NCI-H748 treated with DMSO at 0.1 percent for 48 hours (cell line): ENCODE measurements at regions not wholly inside any gene's neighbourhood (a gene's known extent, or its start where the extent isn't known, plus 50 kb on each side); places are given as distances from the start of the nearest gene placed in this dataset.
"Not testable (repeated sequence)": the region's sequence is repeated elsewhere in the genome, so short reads cannot be mapped to it uniquely, and the experiment has no call there.

Experiments
- DNase-seq: peaks from one replicate; lab custom pipeline; 2025; lab: John Stamatoyannopoulos, UW

DNA sequence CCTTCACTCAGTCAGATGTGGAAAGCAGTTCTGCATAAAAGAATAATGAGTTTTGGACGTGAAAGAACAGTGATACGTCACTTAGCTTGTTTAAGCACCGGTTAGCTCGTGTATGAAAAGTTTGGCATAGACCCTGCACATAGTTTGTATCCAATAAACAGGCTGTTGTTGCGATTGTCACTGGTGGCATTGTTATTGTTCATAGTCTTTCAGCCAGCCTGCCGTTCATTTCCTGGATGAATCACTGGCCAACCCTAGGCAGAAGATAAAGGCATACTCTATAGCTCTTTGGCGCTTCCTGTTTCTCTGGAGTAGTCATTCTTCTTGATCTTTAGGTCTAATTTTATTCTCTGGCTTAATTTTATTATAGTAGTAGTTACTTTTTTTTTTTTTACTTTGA is 57.8 kb upstream of the ANKRD30A start:
- DNase-seq, result no peak

DNA sequence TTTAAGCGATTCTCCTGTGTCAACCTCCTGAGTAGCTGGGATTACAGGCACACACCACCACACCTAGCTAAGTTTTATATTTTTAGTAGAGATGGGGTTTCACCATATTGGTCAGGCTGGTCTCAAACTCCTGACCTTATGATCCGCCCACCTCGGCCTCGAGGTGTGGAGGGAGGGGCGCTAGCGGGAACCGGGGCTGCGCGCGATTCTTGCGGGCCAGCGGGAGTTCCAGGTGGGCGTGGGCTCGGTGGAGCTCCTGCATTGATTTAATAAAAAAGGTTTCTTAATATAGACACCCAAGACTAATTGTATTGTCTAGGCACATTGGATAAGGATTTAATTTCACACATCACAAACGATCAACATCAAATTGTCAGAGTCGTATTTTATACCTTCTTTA is 63.1 kb upstream of the ANKRD30A start:
- DNase-seq, result not testable (repeated sequence)

DNA sequence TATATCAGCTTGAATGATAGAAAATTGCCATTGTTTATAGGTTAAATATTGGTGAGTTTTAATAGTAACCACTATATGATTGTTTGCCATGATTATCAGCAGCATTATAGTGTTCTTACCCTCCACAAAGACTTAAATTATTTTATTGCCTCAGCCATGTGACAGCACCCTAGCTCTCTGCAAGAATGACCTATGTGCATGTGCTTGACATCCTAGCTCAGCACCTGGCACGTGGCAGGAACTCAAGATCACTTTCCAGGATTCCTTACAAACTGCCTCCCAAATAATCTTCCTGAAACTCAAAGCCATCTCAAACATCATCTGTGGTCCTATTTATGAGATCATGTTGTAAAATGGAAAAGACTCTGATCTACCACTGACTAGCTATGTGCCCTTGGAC is 68.1 kb upstream of the ANKRD30A start:
- DNase-seq, result no peak

DNA sequence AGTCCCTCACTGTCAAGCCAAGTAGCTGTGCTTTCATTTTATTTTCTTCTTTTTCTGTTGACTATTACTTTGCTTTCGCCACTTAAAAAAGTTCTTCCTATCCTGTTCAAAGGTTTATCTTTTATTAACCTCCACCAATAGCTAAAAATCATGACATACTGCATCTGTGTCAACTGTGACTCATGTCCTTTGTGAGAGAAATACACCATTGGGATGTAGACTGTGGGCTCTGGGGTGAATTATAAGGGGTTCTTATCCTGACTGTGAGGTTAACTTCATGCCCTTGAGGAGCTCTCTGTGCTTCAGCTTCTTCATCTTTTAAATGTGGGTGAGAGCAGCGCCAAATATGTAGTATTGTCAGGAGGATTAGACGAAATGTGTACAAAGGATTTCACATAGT is 71.9 kb upstream of the ANKRD30A start:
- no peak for DNase-seq

DNA sequence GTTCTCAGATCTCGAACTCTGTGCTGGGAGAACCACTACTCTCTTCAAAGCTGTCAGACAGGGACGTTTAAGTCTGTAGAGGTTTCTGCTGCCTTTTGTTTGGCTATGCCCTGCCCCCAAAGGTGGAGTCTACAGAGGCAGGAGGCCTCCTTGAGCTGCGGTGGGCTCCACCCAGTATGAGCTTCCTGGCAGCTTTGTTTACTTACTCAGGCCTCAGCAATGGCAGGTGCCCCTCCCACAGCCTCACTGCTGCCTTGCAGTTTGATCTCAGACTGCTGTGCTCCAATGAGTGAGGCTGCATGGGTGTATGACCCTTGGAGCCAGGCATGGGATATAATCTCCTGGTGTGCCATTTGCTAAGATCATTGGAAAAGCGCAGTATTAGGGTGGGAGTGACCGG is 75.4 kb upstream of the ANKRD30A start:
- not testable (repeated sequence) for DNase-seq

DNA sequence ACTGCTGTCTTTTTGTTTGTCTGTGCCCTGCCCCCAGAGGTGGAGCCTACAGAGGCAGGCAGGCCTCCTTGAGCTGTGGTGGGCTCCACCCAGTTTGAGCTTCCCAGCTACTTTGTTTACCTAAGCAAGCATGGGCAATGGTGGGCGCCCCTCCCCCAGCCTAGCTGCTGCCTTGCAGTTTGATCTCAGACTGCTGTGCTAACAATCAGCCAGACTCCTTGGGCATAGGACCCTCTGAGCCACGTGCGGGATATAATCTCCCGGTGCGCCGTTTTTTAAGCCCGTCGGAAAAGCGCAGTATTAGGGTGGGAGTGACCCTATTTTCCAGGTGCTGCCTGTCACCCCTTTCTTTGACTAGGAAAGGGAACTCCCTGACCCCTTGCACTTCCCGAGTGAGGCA is 81.1 kb upstream of the ANKRD30A start:
- DNase-seq, result not testable (repeated sequence)

DNA sequence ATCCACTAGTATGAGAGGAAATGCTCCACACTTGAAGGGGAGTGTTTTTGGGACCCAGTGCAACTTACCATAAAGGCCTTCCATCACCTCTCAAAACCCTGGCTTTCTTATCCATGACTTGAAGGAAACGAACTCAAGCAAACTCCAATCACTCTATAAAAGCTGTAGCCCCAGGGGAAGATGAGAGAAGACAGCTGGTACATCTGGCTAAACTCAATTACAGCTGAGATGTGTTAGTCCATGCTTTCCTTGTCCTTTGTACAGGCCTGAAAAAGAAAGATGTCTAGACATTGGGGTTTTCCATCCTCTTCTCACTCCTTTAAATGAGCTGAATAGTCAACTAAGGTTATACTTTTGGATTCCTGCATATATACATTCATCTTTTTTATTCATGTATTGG is 89.5 kb upstream of the ANKRD30A start:
- no peak for DNase-seq

DNA sequence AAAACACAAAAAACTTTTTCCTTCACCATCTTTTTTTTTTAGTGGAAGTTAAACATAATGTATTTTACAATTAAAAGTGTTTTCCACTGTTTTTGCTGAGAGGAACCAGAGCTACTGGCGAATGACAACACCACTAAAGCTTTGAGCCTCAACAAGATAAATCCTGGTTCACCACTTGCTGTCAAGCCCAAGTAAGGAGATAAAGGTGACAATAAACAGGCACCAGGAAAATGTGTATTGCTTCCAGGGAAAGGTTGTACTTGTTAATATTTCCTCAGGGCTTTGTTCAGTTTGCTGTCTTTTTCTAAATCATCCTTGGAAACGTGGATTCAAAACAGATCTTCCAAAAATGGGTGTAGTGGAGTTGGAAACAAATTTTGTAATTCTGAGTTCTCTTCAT is 109.9 kb upstream of the ANKRD30A start:
- no peak for DNase-seq

DNA sequence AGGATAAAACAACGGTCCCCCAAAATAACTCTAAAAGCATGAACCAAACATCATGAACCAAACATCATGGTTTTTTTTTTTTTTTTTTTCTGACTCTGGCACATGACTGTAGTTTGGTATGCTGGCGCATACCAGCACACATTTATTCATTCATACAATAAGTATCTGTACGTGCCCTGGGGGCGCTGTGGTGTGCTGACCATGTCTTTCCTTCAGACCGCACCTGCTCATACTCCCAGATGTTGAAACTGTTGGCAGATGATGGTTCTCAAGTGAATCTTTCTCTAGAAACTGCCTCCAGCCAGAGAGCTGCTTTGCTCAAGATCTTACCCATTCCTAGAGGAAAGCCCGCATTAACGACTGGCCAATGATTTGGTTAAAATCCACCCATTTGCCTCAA is 114.7 kb upstream of the ANKRD30A start:
- no peak for DNase-seq

DNA sequence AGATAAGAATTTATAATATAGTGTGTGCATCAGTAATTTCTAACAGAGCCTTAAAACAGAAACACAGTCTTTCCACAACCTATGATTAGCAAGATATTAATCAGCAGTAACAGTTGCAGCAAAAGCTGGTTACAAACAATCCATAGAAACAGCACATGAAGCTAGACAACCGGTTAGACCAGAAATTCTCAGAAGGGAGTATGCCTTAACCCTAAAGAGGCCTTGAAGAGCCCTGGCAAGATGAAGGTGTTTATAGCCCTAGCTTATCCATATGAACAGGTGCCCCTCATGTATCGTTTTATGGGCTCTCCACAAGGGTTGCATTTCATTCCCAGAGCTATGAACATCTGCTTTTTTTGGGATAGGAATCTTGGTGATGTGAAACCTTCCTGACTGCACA is 117.1 kb upstream of the ANKRD30A start:
- not testable (repeated sequence) for DNase-seq

DNA sequence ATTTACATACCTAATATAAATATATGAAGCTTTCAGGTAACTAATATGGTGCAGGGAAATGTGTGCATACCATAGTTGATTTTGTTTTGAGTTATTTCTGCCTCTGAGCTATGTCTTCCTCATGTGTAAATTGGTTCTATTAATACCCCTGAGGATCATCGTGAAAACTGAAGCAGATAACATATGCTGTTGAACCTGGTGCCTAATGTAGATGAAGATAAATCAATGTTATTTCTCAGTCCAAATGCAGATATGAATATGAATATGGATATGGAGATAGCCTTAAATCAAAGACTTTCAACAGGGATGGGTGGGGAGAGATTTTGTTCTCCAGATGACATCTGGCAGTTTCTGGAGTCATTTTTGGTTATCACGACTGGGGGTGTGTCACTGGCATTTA is 122.3 kb upstream of the ANKRD30A start:
- no peak for DNase-seq

DNA sequence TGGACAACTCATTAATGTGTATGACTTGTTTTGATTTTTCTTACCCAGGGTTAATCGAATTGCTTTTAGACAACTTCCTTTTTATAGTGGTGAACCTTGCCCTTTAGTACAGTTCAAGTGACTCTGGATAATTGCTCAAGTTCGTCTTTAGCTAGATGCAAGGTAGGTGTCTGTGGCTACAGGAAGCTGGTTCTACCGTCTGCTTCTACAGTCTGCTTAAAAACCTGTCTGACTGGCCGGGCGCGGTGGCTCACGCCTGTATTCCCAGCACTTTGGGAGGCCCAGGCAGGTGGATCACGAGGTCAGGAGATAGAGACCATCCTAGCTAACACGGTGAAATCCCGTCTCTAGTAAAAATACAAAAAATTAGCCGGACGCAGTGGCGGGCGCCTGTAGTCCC is 129.6 kb upstream of the ANKRD30A start:
- not testable (repeated sequence) for DNase-seq

DNA sequence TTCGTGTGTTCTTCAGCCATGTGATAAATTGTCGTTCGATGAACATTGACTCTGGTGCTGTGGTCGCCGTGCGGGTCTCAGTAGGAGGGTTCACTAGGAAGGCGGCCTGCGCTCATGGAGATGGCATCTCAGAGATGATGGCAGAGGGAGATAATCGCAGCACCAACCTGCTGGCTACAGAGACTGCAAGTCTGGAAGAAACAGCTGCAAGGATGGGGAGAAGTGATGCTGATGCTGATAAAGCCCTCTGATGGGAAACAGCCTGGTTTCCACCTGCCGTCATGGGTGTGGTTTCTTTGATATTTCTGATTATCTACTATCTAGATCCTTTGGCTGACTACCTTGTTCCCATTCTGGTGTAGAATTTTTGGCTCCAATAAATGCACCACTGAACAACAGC is 130.5 kb upstream of the ANKRD30A start:
- DNase-seq, result no peak

DNA sequence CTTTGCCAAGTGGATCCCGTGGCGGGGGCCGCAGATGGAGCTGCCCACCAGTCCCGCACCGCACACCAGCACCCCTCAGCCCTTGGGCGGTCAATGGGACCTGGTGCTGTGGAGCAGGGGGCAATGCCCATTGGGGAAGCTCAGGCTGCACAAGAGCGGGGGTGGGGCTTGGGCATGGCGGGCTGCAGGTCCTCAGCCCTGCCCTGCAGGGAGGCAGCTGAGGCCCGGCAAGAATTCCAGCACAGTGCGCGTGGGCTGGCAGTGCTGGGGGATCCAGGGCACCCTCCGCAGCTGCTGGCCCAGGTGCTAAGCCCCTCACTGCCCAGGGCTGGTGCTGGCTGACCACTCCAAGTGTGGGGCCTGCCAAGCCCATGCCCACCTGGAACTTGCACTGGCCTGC is 136.2 kb upstream of the ANKRD30A start:
- no peak for DNase-seq

DNA sequence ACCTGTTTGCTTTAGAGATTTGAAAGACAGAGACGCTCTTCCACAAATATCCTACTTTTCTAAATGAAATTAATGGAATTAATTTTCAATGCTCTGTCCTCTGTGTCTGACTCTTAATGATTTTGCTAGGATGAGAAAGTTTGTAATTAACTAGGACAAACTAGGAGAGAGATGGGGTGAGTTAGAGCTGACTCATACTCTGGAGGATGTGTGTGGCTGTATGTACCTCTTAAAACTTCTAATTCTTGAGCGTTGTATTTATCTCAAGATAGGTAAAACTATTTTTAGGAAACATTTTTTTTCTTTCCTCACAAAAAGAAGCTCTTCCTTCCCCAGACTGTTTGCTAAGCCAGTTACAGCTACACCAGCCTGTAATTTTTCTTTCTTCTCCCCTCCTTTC is 178.8 kb upstream of the ANKRD30A start:
- no peak for DNase-seq

DNA sequence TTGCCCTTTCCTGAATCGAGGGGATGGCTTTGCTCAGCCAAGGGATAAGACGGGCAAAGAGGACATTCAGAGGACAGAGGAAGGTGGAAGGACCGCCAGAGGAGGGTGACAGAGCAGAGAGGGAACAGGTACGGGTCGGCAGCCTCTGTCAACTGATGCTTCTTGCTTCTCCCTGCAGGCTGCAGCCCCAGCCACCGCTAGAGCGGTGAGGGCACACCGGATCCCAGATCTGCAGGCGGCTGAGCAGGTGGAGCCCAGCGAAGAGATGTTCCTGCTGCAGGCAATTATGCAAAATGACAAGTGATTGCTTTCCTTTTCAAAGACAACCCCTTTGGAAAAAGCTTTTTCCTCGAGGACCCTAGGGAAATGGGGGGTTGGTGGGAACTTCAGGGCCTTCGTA is 181.9 kb upstream of the ANKRD30A start:
- no peak for DNase-seq

DNA sequence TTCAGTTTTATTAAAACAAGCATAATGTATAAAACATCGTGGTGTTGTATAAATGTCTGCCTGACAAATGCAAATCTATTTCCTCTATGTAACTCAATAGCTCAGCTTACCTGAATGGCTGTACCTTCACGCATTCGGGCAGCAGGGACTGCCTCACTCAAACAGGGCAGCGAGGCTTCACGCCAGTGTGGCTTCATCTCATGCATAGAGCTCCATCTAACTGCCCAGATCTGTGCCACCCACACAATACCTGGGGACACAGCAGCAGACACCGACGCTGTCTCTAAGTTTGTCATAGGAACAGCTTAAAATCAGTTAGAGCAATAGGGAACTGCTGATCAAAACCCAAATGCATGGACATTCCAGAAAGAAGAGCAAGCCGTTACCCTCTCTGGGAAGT is 182.8 kb upstream of the ANKRD30A start:
- no peak for DNase-seq

DNA sequence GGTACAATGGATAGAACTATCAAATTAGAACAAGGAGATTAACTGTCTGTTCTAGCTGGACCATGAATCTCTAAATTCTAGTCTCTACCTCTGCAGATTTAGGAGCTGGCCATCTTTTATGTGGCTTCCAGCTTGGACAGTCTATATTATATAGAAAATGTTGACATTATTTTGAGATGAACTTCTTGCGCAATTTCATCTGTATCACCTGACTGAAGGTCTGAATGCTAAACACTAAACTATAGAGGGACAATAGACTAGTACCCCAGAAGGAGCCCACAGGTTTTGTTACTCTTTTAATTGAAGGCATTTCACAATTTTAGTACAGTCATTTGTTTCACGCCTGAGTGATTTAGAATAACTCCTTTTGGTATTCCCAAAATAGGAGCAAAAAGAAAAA is 222.4 kb upstream of the ANKRD30A start:
- no peak for DNase-seq

DNA sequence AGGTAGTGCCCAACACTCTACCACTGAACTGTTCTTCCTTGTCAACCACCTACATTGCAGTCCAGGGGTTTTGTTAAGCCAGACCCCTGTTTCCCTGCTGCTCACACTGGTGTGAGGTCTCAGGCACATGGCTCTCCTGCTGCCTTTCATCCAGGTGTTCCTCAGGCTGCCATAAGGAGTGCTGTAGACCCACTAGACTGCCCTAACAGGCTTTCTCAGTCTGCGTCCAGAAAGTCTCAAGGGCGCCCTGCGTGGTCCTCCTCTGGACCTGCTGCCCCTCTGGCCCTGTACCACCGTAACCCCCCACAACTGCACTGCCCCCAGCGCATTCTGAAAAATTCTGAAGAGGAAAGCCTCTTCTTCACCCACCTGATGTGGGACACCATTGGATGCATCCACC is 225.7 kb upstream of the ANKRD30A start:
- no peak for DNase-seq

DNA sequence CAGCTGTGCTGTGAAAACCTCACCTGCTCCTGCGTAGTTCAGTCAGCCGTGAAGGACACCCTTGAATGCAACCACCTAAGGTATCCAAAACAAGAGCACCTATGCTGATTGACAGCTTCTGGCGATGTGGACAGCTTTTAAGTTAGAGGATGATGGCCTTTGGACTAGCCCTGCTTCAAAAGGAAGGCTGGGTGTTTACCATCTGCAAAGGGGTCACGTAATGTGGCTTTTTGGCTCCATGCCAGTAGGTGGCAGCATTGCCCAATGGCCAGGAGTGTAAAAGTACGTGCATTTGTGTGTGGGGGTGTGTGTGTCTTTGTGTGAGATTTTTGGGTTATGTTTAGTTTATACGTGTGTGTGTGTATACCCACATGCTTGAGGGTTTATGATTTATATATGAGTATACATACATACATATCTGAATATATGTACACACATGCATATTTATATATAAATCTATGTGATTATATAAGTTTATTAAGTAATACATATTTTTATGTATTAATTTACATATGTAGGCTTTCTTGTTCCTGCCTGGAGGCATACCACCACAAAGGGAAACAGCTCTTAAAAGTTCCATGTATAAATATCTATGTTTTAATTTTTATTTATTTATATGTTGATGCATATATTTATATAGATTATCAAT is 236.3 kb upstream of the ANKRD30A start:
- DNase-seq, result peak; percentile 11

DNA sequence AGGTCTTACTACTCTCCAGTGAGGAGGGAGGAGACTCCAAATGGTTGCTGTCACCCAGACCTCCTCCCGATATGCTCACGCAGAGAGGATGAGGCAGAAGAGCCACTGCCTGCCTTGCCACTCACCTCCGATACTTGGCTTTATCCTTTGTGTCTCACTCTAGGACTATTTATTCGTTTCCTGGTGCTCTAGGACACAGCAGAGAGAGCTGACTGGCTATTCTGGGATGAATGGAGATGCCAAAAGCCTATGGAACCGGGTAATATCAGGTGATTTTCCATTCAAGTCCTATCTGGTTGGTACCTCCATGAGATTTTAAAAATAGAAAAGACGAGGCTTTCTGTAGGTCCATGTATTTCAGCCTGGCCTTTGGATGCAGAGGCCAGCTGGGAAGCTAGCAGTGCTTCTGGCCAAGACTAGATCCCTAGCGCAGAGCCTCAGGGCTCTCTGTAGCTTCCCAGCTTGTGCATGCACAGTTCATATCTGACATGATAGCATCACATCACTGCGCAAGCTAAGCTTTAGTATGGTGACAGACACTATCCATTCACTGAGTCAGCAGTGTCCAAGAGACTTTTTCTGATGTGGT is 239.0 kb upstream of the ANKRD30A start:
- no peak for DNase-seq

DNA sequence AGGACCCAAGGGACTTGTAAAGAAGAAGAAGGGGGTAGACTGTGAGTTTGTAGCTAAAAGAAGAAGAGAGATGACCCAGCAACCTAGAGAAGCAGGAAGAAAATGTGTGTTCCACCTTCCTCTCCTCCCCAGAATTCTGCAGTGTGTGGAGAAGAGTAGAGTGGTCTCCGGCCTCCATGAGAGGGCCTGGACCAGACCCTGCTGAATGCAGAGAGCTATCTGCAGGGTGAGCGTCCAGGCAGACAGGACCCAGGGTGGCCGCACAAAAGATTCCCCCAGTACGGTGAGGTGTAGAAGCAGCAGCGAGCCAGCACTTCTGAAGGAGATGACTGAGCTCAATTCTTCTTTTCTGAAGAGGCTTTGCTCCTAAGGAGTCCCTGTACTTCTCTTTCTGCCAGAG is 239.7 kb upstream of the ANKRD30A start:
- DNase-seq, result no peak

DNA sequence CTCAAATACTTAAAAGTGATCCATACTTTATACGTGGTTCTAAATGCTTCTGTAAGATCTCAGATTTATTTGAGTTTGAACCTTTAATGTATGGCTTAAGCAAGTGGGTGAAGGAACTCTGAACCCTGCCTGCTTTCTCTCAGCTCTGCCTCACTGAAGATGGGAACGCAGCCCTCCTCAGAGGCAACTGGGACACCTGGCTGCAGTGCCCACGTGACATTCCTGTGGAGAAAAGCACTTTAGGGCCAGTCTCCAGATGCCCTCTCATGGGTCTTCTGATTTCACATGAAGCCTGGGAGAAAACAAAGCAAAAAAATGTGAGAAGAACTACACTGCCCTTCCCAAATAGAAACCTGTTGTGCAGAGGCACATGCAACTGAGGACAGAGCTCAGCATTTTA is 242.6 kb upstream of the ANKRD30A start:
- DNase-seq, result no peak

DNA sequence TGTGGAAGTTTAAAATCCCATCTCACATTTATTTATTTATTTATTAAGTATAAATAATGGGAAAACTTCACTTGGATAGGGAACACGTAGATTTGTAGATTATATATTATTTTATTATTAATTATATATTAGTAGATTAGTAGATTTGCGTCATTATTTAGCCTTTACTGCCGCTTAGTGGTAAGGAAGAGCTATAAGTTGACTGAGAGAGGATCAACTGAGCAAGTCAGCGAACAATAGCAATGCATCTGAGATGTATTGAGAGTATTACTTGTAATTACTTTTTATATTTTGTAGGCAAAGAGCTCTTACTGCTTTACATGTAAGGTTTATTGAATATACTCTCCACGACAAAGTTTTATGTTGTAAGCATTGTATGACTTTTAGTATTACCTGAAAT is 244.5 kb upstream of the ANKRD30A start:
- DNase-seq, result no peak
